ENCODE measurements at regions not wholly inside any gene's neighbourhood (a gene's known extent, or its start where the extent isn't known, plus 50 kb on each side); places are given as distances from the start of the nearest gene placed in this dataset.

DNA sequence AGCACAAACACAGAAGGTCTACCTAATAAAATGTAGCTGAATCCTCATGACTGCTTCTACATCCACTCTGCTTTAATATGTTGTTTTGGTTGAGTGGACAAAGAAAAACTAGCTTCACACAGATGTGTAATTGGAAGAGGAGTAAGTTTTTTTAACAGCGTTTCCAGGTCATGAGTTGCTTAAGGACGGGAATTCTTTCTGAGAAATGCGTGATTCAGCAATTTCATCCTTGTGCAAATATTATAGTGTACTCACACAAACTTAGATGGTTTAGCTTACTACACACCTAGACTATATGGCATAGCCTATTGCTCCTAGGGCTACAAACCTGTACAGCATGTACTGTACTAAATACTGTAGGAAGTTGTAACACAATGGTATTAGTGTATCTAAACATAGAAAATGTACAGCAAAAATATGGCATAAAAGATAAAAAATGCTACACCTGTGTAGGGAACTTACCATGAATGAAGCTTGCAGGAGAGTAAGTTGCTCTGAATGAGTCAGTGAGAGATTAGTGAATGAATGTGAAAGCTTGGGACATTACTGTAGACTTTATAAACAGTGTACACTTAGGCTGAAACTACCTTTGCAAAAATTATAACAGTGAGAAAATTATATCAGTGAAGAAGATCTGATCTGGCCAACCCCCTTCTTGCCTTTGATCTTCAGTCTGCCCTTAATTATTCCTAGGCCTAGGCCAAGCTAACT lies 70.8 kb upstream of the IL15 start (continued):
- TF ChIP-seq NELFE (IDR thresholded peaks at IDR 0.05; ENCODE audit: insufficient read depth, insufficient read length) (no peak), CBX3 (IDR thresholded peaks at IDR 0.05; ENCODE audit: borderline replicate concordance in 1 of 2, low read length in 2 of 2) (no peak), NR4A1 (CRISPR knock-in tag; IDR thresholded peaks at IDR 0.05) (no peak), NR4A1 (tag; IDR thresholded peaks at IDR 0.05) (0 out of 2 replicates have a peak, but pooled peaks have one; percentile 0), MAFG (tag; conservative IDR thresholded peaks at IDR 0.05) (peak; percentile 54; the same call in 1 of the 2 replicates), ZFP1 (CRISPR knock-in tag; IDR thresholded peaks at IDR 0.05) (no peak), NFE2 (IDR thresholded peaks at IDR 0.05; ENCODE audit: low read depth) (peak; percentile 11; the same call in 1 of the 2 replicates), DIDO1 (tag; IDR thresholded peaks at IDR 0.05; ENCODE audit: low read depth) (no peak)
- TF ChIP-seq, protein P1, sequence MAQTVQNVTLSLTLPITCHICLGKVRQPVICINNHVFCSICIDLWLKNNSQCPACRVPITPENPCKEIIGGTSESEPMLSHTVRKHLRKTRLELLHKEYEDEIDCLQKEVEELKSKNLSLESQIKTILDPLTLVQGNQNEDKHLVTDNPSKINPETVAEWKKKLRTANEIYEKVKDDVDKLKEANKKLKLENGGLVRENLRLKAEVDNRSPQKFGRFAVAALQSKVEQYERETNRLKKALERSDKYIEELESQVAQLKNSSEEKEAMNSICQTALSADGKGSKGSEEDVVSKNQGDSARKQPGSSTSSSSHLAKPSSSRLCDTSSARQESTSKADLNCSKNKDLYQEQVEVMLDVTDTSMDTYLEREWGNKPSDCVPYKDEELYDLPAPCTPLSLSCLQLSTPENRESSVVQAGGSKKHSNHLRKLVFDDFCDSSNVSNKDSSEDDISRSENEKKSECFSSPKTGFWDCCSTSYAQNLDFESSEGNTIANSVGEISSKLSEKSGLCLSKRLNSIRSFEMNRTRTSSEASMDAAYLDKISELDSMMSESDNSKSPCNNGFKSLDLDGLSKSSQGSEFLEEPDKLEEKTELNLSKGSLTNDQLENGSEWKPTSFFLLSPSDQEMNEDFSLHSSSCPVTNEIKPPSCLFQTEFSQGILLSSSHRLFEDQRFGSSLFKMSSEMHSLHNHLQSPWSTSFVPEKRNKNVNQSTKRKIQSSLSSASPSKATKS (CRISPR knock-in tag; IDR thresholded peaks at IDR 0.05): no peak
- TF ChIP-seq, protein P2, sequence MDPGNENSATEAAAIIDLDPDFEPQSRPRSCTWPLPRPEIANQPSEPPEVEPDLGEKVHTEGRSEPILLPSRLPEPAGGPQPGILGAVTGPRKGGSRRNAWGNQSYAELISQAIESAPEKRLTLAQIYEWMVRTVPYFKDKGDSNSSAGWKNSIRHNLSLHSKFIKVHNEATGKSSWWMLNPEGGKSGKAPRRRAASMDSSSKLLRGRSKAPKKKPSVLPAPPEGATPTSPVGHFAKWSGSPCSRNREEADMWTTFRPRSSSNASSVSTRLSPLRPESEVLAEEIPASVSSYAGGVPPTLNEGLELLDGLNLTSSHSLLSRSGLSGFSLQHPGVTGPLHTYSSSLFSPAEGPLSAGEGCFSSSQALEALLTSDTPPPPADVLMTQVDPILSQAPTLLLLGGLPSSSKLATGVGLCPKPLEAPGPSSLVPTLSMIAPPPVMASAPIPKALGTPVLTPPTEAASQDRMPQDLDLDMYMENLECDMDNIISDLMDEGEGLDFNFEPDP (CRISPR knock-in tag; IDR thresholded peaks at IDR 0.05): no peak
- TF ChIP-seq, protein P3, sequence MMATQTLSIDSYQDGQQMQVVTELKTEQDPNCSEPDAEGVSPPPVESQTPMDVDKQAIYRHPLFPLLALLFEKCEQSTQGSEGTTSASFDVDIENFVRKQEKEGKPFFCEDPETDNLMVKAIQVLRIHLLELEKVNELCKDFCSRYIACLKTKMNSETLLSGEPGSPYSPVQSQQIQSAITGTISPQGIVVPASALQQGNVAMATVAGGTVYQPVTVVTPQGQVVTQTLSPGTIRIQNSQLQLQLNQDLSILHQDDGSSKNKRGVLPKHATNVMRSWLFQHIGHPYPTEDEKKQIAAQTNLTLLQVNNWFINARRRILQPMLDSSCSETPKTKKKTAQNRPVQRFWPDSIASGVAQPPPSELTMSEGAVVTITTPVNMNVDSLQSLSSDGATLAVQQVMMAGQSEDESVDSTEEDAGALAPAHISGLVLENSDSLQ (IDR thresholded peaks at IDR 0.05): no peak
